ENCODE measurements at regions not wholly inside any gene's neighbourhood (a gene's known extent, or its start where the extent isn't known, plus 50 kb on each side); places are given as distances from the start of the nearest gene placed in this dataset.

DNA sequence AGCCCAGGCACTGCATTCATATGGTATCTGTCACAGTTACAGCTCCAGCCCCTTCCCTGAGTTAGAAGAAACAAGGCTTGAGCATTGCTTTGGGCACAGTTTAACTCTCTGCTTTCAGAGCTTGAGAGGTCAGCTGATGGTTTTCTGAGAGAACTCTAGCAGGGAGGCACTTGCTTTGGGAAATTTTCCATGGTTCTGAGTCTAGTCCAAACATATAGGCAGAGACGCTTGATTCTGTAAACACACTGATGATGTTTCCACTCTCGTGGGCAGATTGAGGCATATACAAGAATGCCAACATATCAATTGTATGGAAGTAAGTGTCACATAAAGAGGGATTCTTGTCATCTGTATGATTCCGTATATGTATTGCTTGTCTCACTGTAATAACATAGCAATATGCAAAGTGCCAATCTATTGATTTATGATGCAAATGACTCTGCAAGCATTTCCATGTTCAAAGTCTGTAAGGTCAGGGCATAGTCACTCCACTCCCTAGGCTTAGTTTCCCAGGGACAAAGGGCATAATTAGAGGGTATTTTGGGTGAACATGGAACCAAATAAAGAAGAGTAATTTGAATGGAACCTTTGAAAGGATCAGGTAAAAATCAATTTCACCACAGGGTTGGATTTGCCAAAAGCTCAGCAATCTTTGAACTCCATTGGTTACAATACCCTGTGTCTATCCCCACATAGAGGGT lies 239.0 kb downstream of the INHBA start:
- TF ChIP-seq, protein P1, sequence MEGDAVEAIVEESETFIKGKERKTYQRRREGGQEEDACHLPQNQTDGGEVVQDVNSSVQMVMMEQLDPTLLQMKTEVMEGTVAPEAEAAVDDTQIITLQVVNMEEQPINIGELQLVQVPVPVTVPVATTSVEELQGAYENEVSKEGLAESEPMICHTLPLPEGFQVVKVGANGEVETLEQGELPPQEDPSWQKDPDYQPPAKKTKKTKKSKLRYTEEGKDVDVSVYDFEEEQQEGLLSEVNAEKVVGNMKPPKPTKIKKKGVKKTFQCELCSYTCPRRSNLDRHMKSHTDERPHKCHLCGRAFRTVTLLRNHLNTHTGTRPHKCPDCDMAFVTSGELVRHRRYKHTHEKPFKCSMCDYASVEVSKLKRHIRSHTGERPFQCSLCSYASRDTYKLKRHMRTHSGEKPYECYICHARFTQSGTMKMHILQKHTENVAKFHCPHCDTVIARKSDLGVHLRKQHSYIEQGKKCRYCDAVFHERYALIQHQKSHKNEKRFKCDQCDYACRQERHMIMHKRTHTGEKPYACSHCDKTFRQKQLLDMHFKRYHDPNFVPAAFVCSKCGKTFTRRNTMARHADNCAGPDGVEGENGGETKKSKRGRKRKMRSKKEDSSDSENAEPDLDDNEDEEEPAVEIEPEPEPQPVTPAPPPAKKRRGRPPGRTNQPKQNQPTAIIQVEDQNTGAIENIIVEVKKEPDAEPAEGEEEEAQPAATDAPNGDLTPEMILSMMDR (IDR thresholded peaks at IDR 0.05; ENCODE audit: insufficient read depth, low read length, poor library complexity, severe bottlenecking): no peak
- TF ChIP-seq EZH2phosphoT487 (conservative IDR thresholded peaks at IDR 0.05; ENCODE audit: low read length): no peak

All from SU-DHL-6 (cell line).